Hepatocyte (in vitro differentiated cells): ENCODE measurements at regions not wholly inside any gene's neighbourhood (a gene's known extent, or its start where the extent isn't known, plus 50 kb on each side); places are given as distances from the start of the nearest gene placed in this dataset.

ENCODE experiments used
- EZH2 ChIP-seq: fragments of 200-600 bp; sonication (generic); IDR thresholded peaks from 2 replicates; pipeline ENCODE4 v1.6.1; 2016; ENCODE audit warnings: antibody characterized with exemption, mild to moderate bottlenecking, borderline replicate concordance
- EZH2phosphoT487 ChIP-seq: fragments of 200-600 bp; sonication (generic); IDR thresholded peaks from one replicate; pipeline ENCODE4 v1.6.1; 2018; ENCODE audit warnings: antibody characterized with exemption, mild to moderate bottlenecking, low read depth, moderate library complexity; ENCODE audit not compliant: unreplicated experiment, severe bottlenecking
- TF ChIP-seq, protein P1 (sequence below): fragments of 200-600 bp; sonication (generic); IDR thresholded peaks from 2 replicates; pipeline ENCODE4 v1.5.1; 2016; ENCODE audit warnings: antibody characterized with exemption, mild to moderate bottlenecking; ENCODE audit not compliant: poor library complexity

- no peak for TF ChIP-seq EZH2
- TF ChIP-seq, protein P1, sequence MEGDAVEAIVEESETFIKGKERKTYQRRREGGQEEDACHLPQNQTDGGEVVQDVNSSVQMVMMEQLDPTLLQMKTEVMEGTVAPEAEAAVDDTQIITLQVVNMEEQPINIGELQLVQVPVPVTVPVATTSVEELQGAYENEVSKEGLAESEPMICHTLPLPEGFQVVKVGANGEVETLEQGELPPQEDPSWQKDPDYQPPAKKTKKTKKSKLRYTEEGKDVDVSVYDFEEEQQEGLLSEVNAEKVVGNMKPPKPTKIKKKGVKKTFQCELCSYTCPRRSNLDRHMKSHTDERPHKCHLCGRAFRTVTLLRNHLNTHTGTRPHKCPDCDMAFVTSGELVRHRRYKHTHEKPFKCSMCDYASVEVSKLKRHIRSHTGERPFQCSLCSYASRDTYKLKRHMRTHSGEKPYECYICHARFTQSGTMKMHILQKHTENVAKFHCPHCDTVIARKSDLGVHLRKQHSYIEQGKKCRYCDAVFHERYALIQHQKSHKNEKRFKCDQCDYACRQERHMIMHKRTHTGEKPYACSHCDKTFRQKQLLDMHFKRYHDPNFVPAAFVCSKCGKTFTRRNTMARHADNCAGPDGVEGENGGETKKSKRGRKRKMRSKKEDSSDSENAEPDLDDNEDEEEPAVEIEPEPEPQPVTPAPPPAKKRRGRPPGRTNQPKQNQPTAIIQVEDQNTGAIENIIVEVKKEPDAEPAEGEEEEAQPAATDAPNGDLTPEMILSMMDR = no peak
- TF ChIP-seq EZH2phosphoT487 = no peak
These were observed 273.2 kb downstream of the SYK start for GRCh38 chr9:91074866-91075265.
